Hindlimb muscle (tissue), 1 donor: ENCODE measurements at regions not wholly inside any gene's neighbourhood (a gene's known extent, or its start where the extent isn't known, plus 50 kb on each side); places are given as distances from the start of the nearest gene placed in this dataset.

Experiments used
- DNase-seq: peaks from one replicate; pipeline ENCODE4 v3.0.0-alpha.2; 2013

DNA sequence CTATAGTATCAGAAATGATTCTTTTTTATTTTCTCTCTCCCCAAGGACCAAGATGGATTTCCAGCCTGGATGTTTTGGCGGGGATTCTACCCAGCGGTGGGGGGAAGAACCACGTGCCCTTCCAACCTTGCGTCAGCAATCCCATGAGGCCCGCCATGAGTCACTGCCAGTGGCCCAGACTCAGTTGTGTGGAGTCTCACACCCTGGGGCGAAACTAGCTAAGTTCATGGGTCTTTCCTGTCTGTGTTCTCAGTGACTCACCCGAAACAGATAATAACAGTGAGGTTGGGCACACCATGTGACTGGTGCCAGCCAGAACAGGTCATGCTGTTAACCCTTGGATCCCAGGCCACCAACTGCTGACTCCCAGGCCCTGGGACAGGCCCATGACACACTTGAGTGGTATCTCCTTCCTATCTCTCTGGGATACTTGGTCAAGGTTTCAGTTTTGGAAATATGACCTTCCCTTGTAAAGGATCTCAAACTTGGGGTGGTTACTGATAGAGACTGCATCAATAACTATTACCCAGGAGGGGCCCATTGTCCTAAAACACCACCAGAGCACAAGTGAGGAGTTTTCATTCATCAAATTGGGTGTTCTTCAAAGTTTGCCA lies 98.0 kb upstream of the DUSP10 start:
- no peak for DNase-seq

DNA sequence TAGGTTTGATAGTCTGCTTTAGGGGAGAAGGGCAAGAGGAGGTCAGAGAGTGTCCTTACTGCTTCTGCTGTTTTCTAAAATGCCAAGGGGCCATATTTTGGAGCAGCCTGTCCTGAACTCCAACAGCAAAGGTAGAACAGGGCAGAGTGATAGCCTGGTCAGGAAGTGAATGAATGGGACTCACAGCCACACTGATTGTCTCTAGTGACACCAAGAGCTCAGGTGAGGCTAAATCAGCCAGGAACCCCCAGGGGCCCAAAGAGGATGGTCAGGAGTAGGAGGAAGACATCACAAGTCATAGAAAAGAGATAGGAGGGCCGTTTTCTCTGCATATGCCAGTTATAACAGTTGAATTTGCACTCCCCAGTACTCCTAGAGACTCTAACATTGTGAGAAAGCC lies 97.4 kb upstream of the DUSP10 start:
- no peak for DNase-seq

DNA sequence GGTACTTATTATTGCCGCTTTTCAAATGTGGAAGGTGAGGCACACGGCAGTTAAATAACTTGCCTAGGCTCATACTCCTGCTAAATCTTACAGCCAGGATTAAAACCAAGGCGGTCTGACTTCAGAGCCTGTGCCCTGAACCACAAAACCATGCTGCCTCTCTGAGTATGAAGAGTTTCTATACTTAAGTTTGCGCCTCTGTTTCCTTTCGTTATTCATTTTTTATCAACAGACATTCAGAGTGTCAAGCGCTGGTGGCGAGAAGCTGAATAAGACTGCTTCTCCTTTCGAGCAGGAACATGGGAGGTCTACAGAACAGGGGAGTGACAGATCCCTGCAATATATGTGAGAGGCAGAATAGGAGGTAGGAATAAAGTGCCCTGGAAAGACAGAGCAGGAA lies 96.0 kb upstream of the DUSP10 start:
- DNase-seq = no peak

DNA sequence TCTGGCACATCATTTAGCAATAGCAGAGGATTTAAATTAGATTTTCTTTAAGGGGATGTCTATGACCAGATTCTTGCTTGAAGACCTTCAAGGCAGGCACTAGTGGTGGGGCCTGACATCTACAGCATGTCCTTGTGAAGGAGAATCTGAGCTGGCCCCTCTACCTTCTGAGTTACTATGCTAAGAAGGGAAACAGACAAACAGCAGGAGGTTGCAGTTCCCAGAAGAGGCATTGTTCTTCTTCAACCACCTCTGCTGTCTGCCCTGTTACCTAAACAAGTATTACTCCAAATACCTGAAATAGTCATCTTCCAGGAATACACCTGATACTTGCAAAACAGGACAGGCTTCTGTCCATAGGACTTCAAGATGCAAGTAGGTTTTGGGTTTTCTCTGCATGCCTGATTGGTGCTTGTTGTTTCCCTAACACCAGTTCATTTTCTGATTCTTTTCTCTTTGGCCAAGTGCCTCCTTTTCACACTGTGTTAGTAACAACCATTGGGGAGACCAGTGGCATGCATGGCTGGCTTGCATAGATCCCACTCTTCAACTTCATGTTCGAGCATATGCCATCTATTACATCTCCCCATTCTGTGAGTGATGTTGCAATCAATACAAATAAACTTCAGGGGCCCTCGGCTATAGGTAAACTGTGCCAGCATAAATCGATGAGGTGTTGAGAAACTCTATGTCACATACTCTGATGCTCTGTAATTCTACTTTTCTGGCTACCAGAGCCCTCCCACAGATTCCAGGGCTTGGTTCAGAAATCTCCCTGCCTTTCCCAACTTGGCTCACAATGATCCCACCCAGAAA lies 93.0 kb upstream of the DUSP10 start:
- DNase-seq = no peak

DNA sequence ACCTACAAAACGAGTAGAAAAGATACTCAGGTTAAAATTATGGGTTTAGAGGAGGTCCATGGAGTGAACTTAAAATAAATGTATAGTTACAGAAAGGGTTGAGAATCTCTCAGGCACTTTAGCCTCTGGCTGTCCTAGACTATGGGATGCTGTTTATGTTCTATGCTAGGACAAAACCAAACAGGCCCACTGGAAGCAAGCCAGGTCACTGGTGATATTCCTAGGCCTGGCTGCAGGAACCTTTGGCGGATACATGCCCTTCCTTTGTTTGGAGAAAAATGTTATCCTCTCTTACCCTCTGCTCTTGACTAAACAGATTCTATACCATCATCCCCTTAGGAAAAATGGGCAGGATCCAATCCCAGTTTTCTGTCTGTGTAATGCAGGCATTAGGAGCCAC lies 90.7 kb upstream of the DUSP10 start:
- no peak for DNase-seq

DNA sequence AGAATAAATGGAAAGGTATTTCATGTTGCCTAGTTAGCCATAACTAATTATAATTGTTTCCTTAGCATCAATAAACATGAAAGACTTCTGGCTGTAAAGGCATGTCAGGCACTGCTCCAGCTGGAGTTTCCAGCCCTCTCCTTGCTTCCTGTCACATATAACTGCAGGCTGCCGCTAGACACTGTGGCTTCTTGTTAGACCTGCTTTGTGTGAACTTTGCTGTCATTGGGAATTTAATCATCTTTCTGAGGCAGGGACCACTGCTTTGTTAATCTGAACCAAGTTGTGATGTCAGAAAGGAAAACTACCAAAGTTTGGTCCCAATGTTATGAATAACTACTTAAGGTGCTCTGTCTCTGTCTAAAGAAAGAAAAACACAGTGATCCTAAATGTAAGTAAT lies 90.3 kb upstream of the DUSP10 start:
- no peak for DNase-seq

DNA sequence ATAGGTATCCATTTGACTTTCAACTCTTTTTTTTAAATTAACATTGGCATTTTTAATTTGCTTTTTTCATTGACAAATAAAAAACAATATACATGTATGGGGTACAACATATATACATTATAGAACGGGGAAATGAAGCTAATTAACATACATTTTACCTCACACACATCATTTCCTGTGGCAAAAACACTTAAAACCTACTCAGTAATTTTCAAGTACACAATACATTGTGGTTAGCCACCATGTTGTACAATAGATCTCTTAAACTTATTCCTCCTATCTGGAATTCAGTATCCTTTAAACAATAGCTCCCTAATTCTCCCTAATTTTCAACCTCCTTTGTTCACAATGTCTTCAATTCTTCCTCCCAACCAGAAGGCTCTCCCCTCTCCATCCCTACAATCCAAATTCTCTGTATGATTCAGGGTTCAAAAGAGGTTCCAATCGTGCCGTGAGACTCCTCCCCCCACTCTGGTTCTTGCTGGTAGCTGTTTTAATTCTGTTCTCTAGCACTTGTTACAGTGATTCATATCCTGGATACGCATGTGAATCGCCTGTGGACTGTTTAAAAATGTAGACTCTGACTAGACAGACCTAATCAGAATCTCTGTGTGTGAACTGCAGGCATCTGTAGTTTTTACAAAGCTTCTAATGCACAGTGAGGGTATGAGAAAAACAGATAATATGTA lies 87.6 kb upstream of the DUSP10 start:
- DNase-seq = no peak

DNA sequence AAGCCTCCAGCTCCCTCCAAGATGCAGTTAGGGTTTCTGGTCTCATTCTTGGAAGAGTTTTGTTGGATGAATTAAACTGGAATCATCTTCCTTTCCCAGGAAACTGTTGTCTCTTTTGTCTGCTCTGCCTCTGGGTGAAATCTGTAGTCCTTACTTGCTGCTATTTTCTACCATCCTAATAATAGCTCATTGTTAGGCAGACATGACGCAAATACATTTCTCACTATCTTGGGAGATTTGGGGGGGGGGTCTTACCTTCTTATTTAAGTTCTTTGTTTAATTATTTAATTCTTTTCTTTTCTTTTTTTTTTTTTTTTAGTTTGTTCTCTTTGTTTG lies 85.4 kb upstream of the DUSP10 start:
- no peak for DNase-seq

DNA sequence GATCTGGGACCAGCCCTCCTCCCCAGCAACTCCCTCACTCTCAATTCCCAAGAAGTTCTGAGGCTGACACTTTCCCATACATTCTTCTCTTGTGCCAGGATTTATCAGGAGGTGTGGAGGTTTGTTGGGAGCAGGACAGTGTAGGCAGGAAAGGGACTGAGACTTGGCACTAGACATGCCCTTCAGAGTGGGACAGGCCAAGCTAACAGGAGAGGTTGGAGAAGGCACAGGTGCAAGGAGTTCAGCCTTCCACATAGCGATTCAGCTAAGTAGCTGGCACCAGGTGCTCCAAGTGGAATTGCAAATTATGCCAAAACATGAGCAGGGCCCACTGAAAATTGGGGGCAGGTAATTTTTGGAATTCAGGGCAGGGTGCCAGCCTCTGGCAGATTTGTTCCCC lies 83.0 kb upstream of the DUSP10 start:
- no peak for DNase-seq

DNA sequence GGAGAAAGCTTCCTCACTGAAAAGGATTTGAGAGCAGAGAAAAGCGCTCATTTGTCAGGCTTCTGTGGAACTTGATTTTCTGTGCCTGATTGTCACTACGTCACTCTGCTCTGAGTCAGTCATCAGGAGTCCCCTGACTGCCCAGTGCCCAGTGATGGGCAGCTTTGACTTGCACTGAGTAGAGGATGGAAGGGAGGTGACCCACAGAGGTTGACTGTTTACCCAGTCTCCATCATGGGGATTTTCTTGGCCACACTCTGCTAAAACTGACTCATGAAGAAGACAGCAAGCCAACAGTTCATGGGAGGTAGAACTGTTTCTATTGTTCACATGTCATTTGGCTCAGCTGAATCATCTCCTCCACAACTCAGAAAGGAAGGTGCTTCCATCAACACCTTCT lies 82.1 kb upstream of the DUSP10 start:
- no peak for DNase-seq

DNA sequence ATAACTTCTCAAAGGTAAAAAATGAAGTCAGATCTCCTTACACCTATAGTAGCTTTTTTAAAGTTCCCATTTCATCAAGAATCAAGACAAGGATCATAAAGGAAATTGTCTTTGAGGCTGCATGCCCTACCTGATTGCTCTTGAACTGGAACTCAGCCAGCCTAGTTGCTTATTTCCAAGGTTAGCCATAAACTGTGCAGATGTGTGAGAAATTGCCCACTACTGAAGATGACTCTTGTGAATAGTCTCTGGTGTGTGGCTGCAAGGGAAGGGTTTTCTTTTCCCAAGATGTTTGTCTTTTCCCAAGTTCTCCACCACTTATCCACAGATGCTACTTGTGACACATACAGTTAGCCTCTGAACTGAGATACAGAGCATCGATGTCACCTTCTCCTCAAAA lies 81.7 kb upstream of the DUSP10 start:
- DNase-seq = no peak

DNA sequence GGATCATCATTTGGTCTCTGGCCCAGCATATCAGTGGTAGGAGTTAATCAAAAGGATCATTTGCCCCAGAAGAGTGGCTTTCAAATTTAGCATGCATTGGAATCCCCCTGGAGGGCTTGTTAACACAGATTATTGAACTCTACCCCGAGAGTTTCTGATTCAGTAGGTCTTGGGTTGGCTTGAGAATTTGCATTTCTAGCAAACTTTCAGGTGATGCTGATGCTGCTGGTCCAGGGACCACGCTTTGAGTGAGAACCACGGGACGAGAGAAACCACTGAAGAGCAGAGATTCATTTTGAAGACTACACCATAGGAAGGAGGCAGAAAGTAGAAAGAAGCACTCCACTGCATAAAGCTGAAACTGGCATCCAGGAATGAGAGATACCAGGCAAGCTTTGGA lies 81.3 kb upstream of the DUSP10 start:
- no peak for DNase-seq

DNA sequence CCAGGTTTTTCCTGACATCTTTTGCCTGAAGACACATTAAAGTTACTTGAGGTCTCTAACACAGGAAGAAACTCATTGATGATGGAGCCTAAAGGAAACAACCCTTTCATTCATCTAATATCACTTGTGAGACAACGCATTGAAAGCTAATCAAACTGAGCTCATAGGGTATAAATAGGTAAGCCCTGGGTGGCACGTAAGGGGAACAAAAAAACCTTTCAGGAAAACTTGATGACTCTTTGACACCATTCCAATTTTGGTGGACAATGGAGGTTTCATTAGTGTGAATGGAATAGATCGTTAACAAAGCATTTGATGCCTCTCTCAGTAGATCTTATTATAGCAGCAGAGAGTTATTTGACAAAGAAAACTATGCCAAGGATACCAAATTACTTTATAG lies 80.7 kb upstream of the DUSP10 start:
- DNase-seq = no peak

DNA sequence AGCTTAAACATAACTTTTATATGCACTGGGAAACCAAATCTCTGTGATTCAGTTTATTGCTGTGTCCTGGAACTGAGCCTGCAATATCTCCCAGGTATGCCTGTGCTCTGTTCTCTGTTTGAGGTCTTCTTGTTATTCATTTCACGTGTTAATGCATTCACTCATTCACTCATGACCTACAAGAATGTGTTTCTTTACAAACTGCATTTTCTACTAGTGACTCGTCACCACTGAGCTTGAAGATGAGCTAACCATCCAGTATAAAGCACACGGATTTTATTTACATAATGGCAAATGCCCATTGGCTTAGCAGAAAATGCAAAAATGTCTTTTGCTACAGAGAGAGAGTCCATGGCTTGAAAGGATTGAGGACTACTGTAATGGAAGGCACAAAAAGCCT lies 75.0 kb upstream of the DUSP10 start:
- no peak for DNase-seq

DNA sequence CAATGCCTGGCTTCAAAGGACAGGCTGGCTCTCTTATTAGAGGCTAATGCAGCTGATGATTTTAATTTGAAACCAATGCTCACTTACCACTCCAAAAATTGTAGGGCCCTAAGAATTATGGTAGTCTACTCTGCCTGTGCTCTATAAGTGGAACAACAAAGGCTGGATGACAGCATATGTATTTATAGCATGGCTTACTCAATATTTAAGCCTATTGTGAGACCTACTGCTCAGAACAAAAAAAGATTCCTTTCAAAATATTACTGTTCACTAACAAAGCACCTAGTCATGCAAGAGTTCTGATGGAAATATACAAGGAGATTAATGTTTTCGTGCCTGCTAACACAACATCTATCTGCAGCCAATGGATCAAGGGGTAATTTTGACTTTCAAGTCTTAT lies 73.8 kb upstream of the DUSP10 start:
- DNase-seq = no peak

DNA sequence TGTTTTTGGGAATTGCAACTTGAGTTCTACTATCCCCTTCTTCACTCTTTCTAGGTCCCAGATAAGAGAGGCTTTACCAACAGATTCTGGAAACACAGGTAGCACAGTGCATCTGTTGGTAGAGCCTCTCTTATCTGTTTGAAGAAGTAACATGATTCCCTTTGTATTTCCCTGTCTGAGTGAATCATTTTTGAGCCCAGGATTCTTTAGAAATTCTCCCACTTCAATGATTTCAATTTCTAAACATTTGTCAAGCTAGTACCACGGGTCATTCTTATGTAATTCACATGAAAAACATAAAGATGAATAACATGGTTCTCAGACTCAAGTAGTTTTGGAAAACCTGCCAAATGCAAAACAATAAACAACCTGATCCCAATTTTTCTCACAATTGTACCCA lies 72.0 kb upstream of the DUSP10 start:
- no peak for DNase-seq

DNA sequence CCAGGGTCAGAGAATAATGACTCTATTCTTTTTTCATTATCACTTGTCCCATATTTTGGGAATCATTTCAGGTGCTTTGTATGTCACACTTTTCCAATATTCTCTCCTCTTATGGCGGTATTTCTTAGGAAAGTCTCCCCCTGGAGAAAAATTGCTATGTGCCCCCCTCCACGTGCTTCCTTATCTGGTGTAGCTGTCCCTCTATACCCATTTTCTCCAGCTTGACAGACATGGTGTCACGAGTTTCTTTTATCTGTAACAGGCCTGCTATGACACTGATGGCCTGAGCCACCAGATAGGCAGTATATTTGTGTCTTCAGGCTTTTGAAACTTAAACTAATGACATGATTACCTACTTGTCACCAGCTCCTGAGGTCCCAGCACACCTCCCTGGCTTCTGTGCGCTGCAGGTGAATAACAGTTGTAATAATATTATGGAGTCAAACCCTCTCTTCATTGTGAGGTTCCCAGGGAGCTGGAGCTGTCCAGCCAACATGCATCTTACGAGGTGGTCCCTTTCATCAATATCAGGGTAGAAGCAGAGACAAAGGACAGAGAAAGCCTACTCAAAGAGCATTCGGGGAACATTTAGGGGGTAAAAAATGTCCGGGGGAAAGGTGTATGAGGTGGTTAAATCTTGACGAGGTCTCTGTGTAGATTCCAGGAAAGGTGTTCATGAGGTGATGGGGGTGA lies 71.2 kb upstream of the DUSP10 start:
- DNase-seq = no peak

DNA sequence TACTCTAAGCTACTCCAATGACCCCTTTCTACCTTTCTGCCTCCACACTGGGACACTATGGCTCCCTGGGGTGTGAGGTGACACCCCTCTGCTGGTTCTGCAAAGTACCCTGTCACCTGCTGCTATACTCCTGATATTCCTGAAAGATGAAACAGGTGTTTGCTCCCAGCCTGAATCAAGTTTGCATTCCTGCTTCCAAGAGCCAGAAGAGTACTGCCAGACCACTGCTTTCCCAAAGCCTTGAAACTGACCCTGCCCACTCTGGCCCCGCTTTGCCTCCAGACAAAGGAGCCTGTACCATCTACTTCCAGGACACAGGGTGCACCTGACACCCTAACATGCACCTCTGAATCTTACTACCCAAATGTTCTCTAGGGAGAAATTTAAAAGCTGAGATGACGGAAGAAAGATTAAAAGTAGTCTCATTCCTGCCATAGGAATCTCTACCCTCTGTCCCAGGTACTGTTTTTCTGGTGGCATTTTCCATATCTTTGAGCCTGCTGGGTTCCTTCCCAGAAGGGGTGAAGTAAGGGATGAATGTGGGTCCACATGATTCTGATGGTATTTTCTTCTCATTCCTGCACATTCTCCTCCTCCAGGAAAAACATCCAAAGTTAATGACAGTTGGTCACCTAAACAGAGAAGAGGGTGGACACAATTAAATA lies 70.3 kb upstream of the DUSP10 start:
- DNase-seq = no peak

DNA sequence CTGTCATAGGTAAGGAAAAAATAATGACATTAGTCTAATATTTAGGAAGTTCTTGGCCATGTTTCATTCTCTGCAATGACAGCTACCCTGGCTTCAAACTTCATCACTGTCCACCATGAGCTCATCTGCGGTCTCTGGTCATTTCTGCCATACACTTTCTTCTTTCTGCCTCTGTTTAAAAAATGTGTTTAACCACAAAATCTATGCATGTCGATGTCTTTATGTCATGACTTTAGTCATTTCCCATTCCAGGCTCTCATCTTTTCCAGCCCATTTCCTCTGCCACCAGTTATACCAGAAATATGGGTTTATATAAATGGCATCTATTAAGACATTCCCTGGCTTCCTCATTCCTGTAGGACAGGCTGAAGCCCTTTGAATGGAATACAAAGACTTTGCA lies 68.5 kb upstream of the DUSP10 start:
- DNase-seq = no peak

DNA sequence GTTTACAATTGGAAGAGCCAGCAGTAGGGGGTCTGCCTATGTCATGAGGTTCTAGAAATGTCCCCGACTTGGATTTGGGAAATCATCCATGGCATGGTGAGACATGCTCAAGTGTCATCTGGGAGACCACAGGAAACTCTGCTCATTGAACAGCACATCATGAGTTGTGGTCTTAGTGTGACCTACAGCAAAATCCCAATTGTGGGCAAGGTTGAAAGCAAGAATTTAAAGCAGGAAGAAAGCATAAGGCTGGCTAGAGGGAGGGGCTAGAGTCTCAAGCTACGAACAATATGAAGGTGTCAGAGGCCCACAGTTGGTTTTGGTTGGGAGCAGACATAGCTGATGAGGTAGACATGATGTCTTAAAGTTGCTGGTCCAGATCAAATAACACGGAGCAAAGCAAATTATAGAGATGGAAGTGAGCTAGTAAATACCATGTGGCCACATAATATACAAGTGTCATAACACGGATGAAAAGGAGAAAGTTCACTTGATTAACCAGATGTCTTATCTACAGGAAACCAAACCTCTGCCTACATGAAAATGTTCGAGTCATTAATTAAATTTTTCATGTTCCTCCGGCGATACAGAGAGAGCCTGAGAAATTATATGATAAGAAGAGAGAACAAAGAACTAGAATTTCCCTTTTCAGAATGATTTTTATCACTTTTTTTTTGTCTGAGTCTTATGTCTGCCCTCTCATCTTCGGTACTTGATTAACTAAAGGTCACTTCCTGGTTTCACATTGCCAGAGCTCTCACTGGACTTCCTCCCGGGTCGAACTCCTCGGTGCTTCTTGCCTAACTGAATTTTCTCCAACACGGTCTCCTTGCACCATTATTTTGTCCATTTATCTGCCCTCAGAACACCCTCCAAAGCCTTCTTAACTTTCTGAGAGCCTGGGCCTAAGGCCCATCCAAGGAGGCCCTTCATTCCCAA lies 67.5 kb upstream of the DUSP10 start:
- no peak for DNase-seq

DNA sequence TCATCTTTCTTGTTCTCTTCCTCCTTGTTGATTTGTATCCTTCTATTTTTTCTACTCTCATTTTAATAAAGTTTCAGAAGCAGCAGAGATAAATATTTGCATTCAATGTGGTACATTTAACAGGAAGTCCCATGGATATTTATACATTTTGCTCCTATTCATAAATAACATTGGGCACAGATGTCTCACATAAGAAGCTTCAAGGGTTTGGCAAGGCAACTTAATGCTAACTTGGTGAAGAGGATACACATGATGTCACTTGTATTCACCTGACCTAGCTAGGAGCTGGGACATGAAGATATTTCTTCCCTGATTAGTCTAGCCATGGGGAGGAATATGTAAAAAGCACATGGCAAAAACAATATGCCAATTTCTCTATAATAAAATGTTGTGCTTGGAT lies 65.1 kb upstream of the DUSP10 start:
- no peak for DNase-seq

DNA sequence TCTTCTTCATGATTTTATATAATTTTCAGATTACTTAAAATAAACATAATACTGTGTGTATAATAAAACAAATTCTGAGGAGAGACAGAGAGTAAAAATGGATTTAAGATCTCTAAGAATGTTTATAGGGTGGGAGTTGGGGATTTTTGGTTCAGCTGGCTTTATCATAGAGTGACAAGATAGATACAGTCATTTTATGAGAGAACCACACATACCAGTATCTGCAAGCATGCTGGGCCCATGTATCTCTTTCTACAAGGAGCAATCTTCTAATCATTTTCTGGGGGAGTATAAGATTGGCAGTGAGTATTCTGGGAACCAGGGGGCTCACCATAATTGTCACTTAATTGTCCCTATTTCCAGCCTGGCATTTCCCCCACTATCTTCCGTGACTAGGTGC lies 64.3 kb upstream of the DUSP10 start:
- DNase-seq = no peak
